Stomach (tissue), 8 donors: ENCODE measurements at regions not wholly inside any gene's neighbourhood (a gene's known extent, or its start where the extent isn't known, plus 50 kb on each side); places are given as distances from the start of the nearest gene placed in this dataset.

ENCODE experiments used
- DNase-seq, 2 donors: peaks; one replicate each; pipeline versions ENCODE4 v3.0.0 to v3.0.0-alpha.2; 2013 to 2019
- H3K27ac ChIP-seq, 5 donors: fragments of 200-600 bp in 4 of 5; sonication (generic) in 4 of 5; one replicate each; pipeline ENCODE4 v1.5.1; 2013 to 2019; ENCODE audit warnings: mild to moderate bottlenecking in 1 of 5, moderate library complexity in 1 of 5
- H3K27me3 ChIP-seq, 3 donors: fragments of 200-600 bp; sonication (generic); one replicate each; pipeline ENCODE4 v1.5.1; 2017 to 2019; ENCODE audit warnings: mixed run types in 1 of 3
- H3K36me3 ChIP-seq, 4 donors: fragments of 200-600 bp; sonication (generic); 1 replicate in 3 of 4; 2 replicates in 1 of 4; pipeline ENCODE4 v1.5.1; 2016 to 2019
- H3K4me1 ChIP-seq, 4 donors: fragments of 200-600 bp; sonication (generic); one replicate each; pipeline ENCODE4 v1.5.1; 2016 to 2019
- H3K4me3 ChIP-seq, 4 donors: fragments of 200-600 bp; sonication (generic) in 3 of 4; one replicate each; pipeline ENCODE4 v1.5.1; 2016 to 2019; ENCODE audit warnings: mild to moderate bottlenecking in 1 of 4
- H3K9me3 ChIP-seq, 4 donors: fragments of 200-600 bp; sonication (generic); one replicate each; pipeline ENCODE4 v1.5.1; 2016 to 2019
- EP300 ChIP-seq: sonication (generic); formaldehyde crosslinking; IDR thresholded peaks from one replicate; pipeline ENCODE4 v1.6.1; 2017; ENCODE audit warnings: antibody characterized with exemption
- POLR2A ChIP-seq, 4 donors: fragments of 450-650 bp; IDR thresholded peaks; one replicate each; pipeline ENCODE4 v1.6.1; 2016; ENCODE audit warnings: antibody characterized with exemption in 4 of 4, control low read depth in 2 of 4, mild to moderate bottlenecking in 1 of 4, moderate library complexity in 1 of 4
- POLR2AphosphoS5 ChIP-seq, 3 donors: sonication (generic); formaldehyde crosslinking; IDR thresholded peaks; one replicate each; pipeline ENCODE4 v1.6.1; 2016; ENCODE audit warnings: antibody characterized with exemption in 3 of 3
- WGBS, 5 donors: extraction: QIAGEN DNeasy Blood & Tissue Kit in 3 of 5; methylation state at CpG; one replicate each; pipeline versions ENCODE4 v1.1.5 to v1.1.7; 2013 to 2018; 5-methylcytosine and 5-hydroxymethylcytosine counted together
- intact Hi-C: fragments of 100-400 bp; cut with DNase I; formaldehyde crosslinking; loops from one replicate; pipeline ENCODE4 v1.15.1; 2023; ENCODE audit warnings: low total_unique reads
- TF ChIP-seq, protein P1 (sequence below), 7 experiments: fragments of 450-650 bp in 4 of 7; fragments of 200-600 bp in 3 of 7; sonication (generic) in 3 of 7; IDR thresholded peaks; one replicate each; pipeline ENCODE4 v1.5.1; 2016 to 2019; ENCODE audit warnings: antibody characterized with exemption in 7 of 7, control low read depth in 2 of 7, mild to moderate bottlenecking in 1 of 7
- donor health status: healthy with polysubstance abuse.
- donor health status: Bipolar disorder and iron deficiency.
- donor health status: healthy.

DNA sequence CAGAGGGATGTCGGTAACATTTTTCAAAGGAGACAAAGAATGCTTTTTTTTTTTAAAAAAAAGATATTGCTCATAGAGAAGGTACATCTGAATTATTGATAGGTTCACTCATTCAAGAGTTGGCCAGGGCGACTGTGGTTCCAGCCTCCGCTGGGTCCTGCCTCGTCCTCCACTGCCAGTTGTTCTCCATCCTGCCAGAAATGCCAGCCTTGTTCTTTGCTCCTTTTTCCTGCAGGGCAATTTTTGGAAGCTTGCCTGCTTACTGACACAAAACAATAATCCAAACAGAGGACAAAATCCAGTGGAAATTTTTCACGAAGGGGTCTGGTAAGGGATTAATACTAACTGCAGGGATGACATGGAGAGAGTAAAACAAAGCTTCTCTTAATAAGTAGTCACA lies 1113.0 kb downstream of the CBLN2 start:
- Histone ChIP-seq H3K36me3 (no peaks in the 10 kb centered on the region), H3K27ac (no peak overlapping the region), H3K27me3 (no peaks in the 10 kb centered on the region), H3K4me3 (no peak overlapping the region), H3K4me1 (no peaks in the 10 kb centered on the region), H3K9me3 (no peaks in the 10 kb centered on the region)
- WGBS, 5 donors, result 62 to 70% (median 63%) methylated on average over 5 of the region's 5 CpGs
- intact Hi-C loops, result no loop called here
- DNase-seq, result no peak
- TF ChIP-seq POLR2AphosphoS5 (IDR thresholded peaks at IDR 0.05) (no peak), POLR2A (IDR thresholded peaks at IDR 0.05) (no peak), EP300 (no peak)
- TF ChIP-seq, protein P1, sequence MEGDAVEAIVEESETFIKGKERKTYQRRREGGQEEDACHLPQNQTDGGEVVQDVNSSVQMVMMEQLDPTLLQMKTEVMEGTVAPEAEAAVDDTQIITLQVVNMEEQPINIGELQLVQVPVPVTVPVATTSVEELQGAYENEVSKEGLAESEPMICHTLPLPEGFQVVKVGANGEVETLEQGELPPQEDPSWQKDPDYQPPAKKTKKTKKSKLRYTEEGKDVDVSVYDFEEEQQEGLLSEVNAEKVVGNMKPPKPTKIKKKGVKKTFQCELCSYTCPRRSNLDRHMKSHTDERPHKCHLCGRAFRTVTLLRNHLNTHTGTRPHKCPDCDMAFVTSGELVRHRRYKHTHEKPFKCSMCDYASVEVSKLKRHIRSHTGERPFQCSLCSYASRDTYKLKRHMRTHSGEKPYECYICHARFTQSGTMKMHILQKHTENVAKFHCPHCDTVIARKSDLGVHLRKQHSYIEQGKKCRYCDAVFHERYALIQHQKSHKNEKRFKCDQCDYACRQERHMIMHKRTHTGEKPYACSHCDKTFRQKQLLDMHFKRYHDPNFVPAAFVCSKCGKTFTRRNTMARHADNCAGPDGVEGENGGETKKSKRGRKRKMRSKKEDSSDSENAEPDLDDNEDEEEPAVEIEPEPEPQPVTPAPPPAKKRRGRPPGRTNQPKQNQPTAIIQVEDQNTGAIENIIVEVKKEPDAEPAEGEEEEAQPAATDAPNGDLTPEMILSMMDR (IDR thresholded peaks at IDR 0.05), result no peak

DNA sequence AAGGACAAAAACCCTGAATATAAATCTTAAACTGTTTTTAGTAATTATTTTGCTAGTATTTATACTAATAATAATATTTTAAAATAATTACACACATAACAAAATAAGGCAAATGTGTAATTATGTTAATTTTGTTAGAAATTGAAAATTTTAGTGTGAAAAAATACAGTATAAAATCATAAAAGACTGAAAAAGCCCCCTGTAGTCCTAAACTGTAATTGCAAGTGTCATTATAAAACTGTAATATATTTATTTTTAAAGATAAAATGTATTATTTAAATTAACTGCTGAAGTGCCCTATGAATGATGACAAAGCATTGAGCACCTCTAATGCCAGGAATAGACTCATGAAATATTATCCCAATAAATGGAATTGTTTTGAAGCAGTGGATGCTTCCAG lies 1117.7 kb downstream of the CBLN2 start:
- TF ChIP-seq EP300 (no peak), POLR2AphosphoS5 (IDR thresholded peaks at IDR 0.05) (no peak)
- Histone ChIP-seq H3K4me3 (no peak overlapping the region), H3K4me1 (no peaks in the 10 kb centered on the region), H3K36me3 (no peaks in the 10 kb centered on the region), H3K27me3 (no peaks in the 10 kb centered on the region), H3K9me3 (peaks cover 0 to 8% (median 0%) of the 10 kb centered on the region in 4 donors), H3K27ac (no peak overlapping the region)
- intact Hi-C loops, result no loop called here
- DNase-seq, result no peak

DNA sequence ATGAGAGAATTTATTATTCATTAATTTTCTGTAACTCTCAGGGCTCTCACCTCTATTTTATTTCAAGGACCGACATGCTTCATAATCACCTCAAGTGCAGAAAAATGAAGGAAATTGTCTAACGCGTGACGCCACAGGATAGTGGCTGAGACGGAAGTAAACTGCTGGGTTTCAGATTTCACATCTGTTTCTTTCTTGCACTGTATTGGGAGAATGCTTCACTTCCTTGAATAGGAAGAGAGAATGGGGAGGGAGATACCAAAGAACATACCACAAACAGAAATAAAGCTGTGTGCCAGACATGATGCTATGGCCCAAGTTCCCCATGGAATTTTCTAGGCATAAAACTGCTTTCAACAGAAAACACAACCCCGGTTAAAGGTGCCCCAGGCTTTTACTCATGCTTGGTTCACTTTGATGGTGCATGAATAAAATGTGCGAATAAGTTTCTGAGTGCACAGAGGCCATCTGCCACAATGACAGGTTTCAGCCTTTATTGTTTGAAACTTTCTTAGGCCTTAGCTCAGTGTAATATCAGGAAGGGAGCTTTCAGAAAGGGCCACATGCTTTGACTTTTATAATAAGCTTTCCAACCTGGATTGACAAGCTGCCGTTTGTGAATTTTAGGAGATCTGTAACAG lies 1116.4 kb downstream of the SOCS6 start:
- Histone ChIP-seq H3K4me3 (no peak overlapping the region), H3K9me3 (no peaks in the 10 kb centered on the region), H3K4me1 (no peaks in the 10 kb centered on the region), H3K27me3 (no peaks in the 10 kb centered on the region), H3K36me3 (no peaks in the 10 kb centered on the region), H3K27ac (no peak overlapping the region)
- WGBS, 5 donors, result 71 to 82% (median 79%) methylated on average over 8 of the region's 8 CpGs
- DNase-seq, result no peak
- TF ChIP-seq POLR2AphosphoS5 (IDR thresholded peaks at IDR 0.05) (no peak), POLR2A (IDR thresholded peaks at IDR 0.05) (no peak), EP300 (no peak)
- TF ChIP-seq, protein P1 (IDR thresholded peaks at IDR 0.05), result no peak
- intact Hi-C loops, result no loop called here

DNA sequence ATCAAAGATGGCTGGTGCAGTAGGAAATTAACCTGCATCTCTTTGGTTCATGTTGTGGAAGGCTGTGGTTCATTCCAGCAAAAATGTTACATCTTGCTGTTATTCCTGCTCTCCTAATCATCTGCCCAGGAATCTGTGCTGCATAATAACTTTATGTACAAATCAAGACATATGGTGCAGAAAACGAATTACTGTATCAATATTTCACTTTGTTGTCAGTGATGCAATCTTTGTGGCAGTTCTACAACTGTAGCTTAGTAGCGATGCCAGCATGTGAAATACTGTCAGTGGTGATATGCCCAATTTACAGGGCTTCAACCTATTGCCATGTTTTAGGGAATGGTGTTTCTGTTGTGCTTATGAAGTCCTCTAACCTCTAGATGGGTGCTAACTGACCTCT lies 1114.7 kb downstream of the SOCS6 start:
- WGBS, 5 donors, result 57 to 71% (median 60%) methylated on average over 2 of the region's 2 CpGs
- Histone ChIP-seq H3K27me3 (no peaks in the 10 kb centered on the region), H3K36me3 (no peaks in the 10 kb centered on the region), H3K4me3 (no peak overlapping the region), H3K9me3 (no peaks in the 10 kb centered on the region), H3K27ac (no peak overlapping the region), H3K4me1 (no peaks in the 10 kb centered on the region)
- no peak for DNase-seq
- TF ChIP-seq EP300 (no peak), POLR2A (IDR thresholded peaks at IDR 0.05) (no peak), POLR2AphosphoS5 (IDR thresholded peaks at IDR 0.05) (no peak)
- TF ChIP-seq, protein P1 (IDR thresholded peaks at IDR 0.05), result no peak
- intact Hi-C loops, result no loop called here

DNA sequence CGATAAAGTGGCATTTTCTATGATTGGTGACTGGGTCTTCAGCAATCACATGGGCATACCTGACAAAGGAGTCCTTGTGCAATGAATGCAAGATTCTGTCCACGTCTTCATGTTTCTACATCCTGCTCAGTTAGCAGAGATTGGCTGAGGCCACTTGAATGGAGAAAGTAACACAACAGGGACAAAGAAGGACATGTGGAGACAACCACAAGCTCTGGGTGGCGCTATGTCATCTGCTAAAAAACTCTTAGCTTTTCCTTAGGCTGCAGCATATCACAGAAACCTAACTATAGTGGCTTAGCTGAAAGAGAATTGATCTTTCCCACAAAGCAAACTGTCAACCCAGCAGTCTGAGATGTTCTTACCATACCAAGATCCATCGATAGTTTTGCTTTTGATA lies 1109.7 kb downstream of the SOCS6 start:
- intact Hi-C loops, result no loop called here
- DNase-seq, result peak in 1 of 2 donors; percentile 46
- Histone ChIP-seq H3K27me3 (no peaks in the 10 kb centered on the region), H3K36me3 (no peaks in the 10 kb centered on the region), H3K4me3 (no peak overlapping the region), H3K9me3 (no peaks in the 10 kb centered on the region), H3K4me1 (no peaks in the 10 kb centered on the region), H3K27ac (no peak overlapping the region)
- TF ChIP-seq, protein P1 (IDR thresholded peaks at IDR 0.05), result no peak
- TF ChIP-seq EP300 (no peak), POLR2AphosphoS5 (IDR thresholded peaks at IDR 0.05) (no peak), POLR2A (IDR thresholded peaks at IDR 0.05) (no peak)
- 36 to 50% (median 45%) methylated on average over 4 of the region's 4 CpGs for WGBS, 5 donors
